ENCODE measurements at regions not wholly inside any gene's neighbourhood (a gene's known extent, or its start where the extent isn't known, plus 50 kb on each side); places are given as distances from the start of the nearest gene placed in this dataset.

- Histone ChIP-seq H3K79me2 (ENCODE audit: insufficient read depth, low read length) (no peaks in the 10 kb centered on the region), H4K20me1 (ENCODE audit: insufficient read depth, low read length) (no peaks in the 10 kb centered on the region), H2AFZ (ENCODE audit: insufficient read depth, low read depth, low read length, poor library complexity, severe bottlenecking) (no peak overlapping the region), H3K27ac (ENCODE audit: low read depth in 1 of 2, low read length in 2 of 2) (no peak overlapping the region), H3K4me3 (replicated peaks in 1 of 3; ENCODE audit: low read depth in 2 of 3, low read length in 3 of 3) (no peak overlapping the region), H3K27me3 (ENCODE audit: control insufficient read depth in 2 of 2, insufficient read depth in 2 of 2, low read length in 2 of 2) (no peaks in the 10 kb centered on the region), H3K36me3 (replicated peaks in 1 of 2; ENCODE audit: control insufficient read depth in 1 of 2, insufficient read depth in 2 of 2, low read length in 2 of 2) (no peaks in the 10 kb centered on the region), H3K4me2 (replicated peaks; ENCODE audit: extremely low read depth, low read length, poor library complexity, severe bottlenecking) (no peak overlapping the region), H3K4me1 (ENCODE audit: control insufficient read depth in 1 of 2, insufficient read depth in 2 of 2, low read length in 2 of 2) (no peaks in the 10 kb centered on the region), H3K9ac (ENCODE audit: insufficient read depth, low read length, poor library complexity, severe bottlenecking) (no peak overlapping the region), H3K9me3 (replicated peaks in 1 of 2; ENCODE audit: control insufficient read depth in 1 of 2, insufficient read depth in 1 of 2, low read length in 2 of 2) (no peaks in the 10 kb centered on the region)
- no peak for DNase-seq
- Mint-ChIP-seq H3K27me3 (ENCODE audit: low read depth in 3 of 3) (peaks cover 0 to 11% (median 1%) of the 10 kb centered on the region in 3 donors), H3K9me3 (peaks cover 0 to 3% (median 0%) of the 10 kb centered on the region in 7 donors), H3K4me3 (peak overlapping the region in 1 of 2 donors; percentile 44), H3K4me1 (no peaks in the 10 kb centered on the region), H3K36me3 (no peaks in the 10 kb centered on the region), H3K27ac (no peak overlapping the region)
- TF ChIP-seq CTCF (IDR thresholded peaks at IDR 0.05): no peak
- 92% methylated on average over 7 of the region's 7 CpGs for WGBS (ENCODE audit: insufficient coverage)
- intact Hi-C loops (cut with micrococcal nuclease): no loop called here
Measured at GRCh38 chr5:179422213-179422855, 77.1 kb upstream of the ADAMTS2 start.

- no peaks in the 10 kb centered on the region for H3K4me1 ChIP-seq (ENCODE audit: control insufficient read depth in 1 of 2, insufficient read depth in 2 of 2, low read length in 2 of 2)
- H3K27ac Mint-ChIP-seq: no peak overlapping the region
- no peak overlapping the region for H3K4me2 ChIP-seq (replicated peaks; ENCODE audit: extremely low read depth, low read length, poor library complexity, severe bottlenecking)
- H3K27me3 Mint-ChIP-seq (ENCODE audit: low read depth in 3 of 3): peaks cover 1 to 14% (median 1%) of the 10 kb centered on the region in 3 donors
- 82% methylated on average over 14 of the region's 15 CpGs for WGBS (ENCODE audit: insufficient coverage)
- H3K79me2 ChIP-seq (ENCODE audit: insufficient read depth, low read length): no peaks in the 10 kb centered on the region
- no peaks in the 10 kb centered on the region for H3K27me3 ChIP-seq (ENCODE audit: control insufficient read depth in 2 of 2, insufficient read depth in 2 of 2, low read length in 2 of 2)
- no peak overlapping the region for H2AFZ ChIP-seq (ENCODE audit: insufficient read depth, low read depth, low read length, poor library complexity, severe bottlenecking)
- no peak overlapping the region for H3K9ac ChIP-seq (ENCODE audit: insufficient read depth, low read length, poor library complexity, severe bottlenecking)
- H3K4me3 Mint-ChIP-seq: no peak overlapping the region
- peaks cover 0 to 3% (median 0%) of the 10 kb centered on the region in 7 donors for H3K9me3 Mint-ChIP-seq
- H4K20me1 ChIP-seq (ENCODE audit: insufficient read depth, low read length): no peaks in the 10 kb centered on the region
- no peaks in the 10 kb centered on the region for H3K9me3 ChIP-seq (replicated peaks in 1 of 2; ENCODE audit: control insufficient read depth in 1 of 2, insufficient read depth in 1 of 2, low read length in 2 of 2)
- H3K4me3 ChIP-seq (replicated peaks in 1 of 3; ENCODE audit: low read depth in 2 of 3, low read length in 3 of 3): no peak overlapping the region
- no peaks in the 10 kb centered on the region for H3K36me3 Mint-ChIP-seq
- H3K4me1 Mint-ChIP-seq: no peaks in the 10 kb centered on the region
- intact Hi-C loops (cut with micrococcal nuclease): no loop called here
- no peak for TF ChIP-seq CTCF (IDR thresholded peaks at IDR 0.05)
- H3K27ac ChIP-seq (ENCODE audit: low read depth in 1 of 2, low read length in 2 of 2): no peak overlapping the region
- no peaks in the 10 kb centered on the region for H3K36me3 ChIP-seq (replicated peaks in 1 of 2; ENCODE audit: control insufficient read depth in 1 of 2, insufficient read depth in 2 of 2, low read length in 2 of 2)
- no peak for DNase-seq
Measured at GRCh38 chr5:179421144-179421901, 76.1 kb upstream of the ADAMTS2 start.

Data from CD14-positive monocyte (primary cell).